GM13977 (cell line): ENCODE measurements at regions not wholly inside any gene's neighbourhood (a gene's known extent, or its start where the extent isn't known, plus 50 kb on each side); places are given as distances from the start of the nearest gene placed in this dataset.

Source experiments
- DNase-seq: peaks from one replicate; pipeline ENCODE4 v3.0.0; 2012; ENCODE audit warnings: low spot score
- in situ Hi-C: fragments of 300-500 bp; cut with MboI; formaldehyde crosslinking; loops from one replicate; pipeline ENCODE4 v1.12.0; 2022; ENCODE audit warnings: low sequenced_read_pairs, low pct_unique_long_range_greater_than_20kb, mixed read lengths, inconsistent platforms; ENCODE audit not compliant: unreplicated experiment
- TF ChIP-seq, protein P1 (sequence below): IDR thresholded peaks from 2 replicates; pipeline ENCODE4 v1.5.1; 2012; ENCODE audit warnings: mild to moderate bottlenecking, control low read depth; ENCODE audit not compliant: insufficient read depth; ENCODE audit errors: extremely low read depth, missing control alignments

DNA sequence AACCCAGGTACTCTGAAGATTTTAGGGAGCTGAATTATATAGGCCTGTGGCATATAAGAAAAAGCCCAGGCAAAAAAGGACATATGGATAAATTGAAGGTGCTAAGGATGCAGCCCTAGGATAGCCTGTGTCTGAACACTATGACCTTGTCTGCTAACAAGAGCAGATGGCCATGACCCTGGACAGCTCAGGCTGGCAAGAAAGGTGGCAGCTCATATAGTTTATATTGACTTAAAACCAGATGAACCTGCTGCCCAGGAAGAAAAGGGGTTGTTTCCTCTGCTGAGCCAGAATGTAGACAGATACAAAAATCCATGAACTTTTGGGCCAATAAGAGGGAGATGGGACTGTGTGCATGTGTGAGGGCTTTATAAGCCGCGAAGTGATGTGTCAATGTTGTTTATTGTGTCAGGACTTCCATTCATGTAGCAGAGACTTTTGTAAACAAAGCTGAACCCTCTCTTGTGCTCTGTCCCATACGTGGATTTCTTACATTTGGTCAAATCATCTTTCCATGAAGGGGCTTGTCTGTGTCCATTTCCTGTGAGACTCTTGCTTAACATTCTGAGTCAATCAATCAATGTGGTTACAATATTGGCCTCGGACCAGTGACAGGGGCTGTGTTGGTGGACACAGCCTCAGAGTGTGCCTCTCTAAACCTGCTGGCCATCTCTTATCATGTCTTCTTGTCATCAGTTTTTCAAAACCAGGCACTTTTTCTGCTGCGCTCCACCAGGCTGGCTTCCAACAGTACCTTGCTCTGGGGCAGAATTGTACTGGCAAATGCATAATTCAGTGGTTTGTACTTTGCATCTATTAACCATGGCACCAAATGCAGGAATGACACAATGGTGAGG lies 321.2 kb downstream of the WDR72 start:
- in situ Hi-C loops = no loop called here
- TF ChIP-seq, protein P1, sequence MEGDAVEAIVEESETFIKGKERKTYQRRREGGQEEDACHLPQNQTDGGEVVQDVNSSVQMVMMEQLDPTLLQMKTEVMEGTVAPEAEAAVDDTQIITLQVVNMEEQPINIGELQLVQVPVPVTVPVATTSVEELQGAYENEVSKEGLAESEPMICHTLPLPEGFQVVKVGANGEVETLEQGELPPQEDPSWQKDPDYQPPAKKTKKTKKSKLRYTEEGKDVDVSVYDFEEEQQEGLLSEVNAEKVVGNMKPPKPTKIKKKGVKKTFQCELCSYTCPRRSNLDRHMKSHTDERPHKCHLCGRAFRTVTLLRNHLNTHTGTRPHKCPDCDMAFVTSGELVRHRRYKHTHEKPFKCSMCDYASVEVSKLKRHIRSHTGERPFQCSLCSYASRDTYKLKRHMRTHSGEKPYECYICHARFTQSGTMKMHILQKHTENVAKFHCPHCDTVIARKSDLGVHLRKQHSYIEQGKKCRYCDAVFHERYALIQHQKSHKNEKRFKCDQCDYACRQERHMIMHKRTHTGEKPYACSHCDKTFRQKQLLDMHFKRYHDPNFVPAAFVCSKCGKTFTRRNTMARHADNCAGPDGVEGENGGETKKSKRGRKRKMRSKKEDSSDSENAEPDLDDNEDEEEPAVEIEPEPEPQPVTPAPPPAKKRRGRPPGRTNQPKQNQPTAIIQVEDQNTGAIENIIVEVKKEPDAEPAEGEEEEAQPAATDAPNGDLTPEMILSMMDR = no peak

DNA sequence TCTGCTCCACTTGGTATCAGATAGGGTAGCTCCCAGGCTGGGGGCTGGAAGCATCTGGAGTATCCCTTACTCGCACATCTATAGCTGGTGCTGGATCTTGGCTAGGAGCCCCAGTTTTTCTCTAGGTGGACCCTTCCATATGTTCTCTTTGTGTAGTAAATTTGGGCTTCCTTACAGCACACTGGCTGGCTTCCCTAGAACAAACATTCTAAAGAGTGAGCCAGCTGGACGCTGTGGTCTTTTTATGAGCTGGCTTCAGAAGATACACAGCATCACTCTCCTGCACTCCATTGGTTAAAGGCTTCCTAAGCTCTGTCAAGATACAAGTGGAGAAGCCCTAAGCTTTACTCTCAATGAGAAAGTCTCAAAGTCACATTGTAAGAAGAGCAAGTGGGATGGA lies 322.1 kb downstream of the WDR72 start:
- in situ Hi-C loops = no loop called here
- DNase-seq = no peak
- TF ChIP-seq, protein P1 = no peak

More for the DNA sequence above, 321.2 kb downstream of the WDR72 start:
- no peak for DNase-seq

DNA sequence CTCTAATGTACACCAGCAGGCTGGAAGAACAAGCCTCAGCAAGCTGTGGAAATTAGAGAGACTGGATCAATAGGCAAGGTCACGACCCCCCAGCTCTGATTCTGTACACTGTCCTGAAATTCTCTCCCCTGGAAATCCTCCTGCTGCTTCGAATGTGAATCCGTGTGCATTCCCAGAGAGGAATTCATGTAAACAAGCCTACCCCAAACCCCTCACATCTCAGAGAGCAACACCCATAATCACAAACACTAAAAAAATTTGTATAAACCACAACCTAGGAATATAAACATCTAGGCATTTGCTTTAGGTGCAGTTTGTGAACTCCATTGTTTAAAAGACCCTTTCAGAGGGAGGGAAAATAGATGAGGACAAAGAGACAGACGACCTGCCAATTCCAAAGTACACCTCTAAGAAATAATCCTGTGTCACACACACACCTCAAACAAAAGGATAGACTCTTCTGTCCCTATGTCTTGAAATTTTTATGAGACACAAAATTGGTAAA lies 325.2 kb downstream of the WDR72 start:
- TF ChIP-seq, protein P1 = no peak
- in situ Hi-C loops = no loop called here
- no peak for DNase-seq

DNA sequence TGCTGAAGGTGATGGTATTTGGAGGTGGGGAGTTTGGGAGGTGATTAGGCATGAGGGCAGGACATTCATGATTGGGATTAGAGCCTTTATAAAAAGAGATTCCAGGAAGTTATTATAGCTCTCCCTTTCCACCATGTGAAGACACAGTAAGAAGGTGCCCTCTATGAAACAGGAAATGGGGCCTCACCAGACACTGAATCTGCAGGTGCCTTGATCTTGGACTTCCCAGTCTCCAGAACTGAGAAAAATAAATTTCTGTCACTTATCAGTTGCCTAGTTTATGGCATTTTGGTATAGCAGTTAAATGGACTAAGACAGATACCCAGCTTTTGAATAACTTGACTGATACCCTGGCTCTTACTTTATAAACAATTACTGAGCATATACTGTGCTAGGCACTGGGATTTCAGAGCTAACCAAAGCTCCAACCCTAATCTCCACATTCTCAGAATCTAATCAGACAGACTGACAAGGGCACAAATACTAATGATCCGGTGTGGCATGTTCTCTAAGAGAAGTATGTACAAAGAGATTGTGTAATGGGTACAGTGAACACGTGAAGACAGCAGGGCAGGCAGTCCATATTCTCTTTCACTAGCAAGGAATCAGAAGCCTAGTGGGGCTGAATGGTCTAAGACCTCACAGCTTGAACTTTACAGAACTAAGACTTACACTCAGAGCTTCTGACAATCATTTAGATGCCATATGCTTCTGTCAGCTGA lies 343.1 kb downstream of the WDR72 start:
- TF ChIP-seq, protein P1 = no peak
- no peak for DNase-seq
- in situ Hi-C loops = no loop called here

DNA sequence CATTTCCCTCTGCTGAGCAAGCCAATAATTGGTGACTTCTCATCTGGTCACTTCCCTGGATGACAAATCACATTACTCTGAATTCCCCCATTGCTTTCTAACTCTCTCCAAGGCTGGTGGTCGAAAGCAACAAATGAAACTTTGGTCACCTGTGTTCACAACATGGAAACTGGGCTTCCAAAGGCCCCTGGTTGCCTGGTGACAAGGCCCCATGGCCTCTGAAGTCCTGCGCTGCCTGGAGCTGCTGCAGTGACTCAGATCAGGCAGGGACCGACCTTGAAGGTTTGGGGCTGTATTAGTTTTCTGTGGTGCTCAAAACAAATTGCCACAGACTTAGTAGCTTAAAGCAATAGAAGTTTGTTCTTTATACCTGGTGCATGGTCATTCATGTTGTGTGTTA lies 345.3 kb downstream of the WDR72 start:
- no peak for DNase-seq
- in situ Hi-C loops = no loop called here

DNA sequence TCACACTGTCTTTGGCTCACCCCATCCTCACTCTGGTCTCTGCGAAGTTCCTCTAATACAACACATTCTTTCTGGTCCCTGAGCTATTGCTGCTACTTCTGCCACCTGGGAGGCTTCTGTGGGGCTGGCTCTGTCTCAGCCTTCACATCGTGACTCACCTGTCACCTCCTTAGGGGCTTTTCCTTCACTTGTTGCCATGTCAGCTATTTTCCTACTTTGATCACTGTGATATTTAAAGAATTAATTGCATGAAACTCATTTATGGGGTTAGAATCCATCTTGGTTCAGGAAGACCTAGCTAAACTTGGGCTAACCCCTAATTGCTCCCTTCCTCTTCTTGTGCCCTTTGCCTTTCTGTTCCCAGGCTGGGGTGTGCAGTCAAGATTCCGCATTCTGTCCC lies 346.9 kb downstream of the WDR72 start:
- in situ Hi-C loops = no loop called here
- DNase-seq = no peak
- TF ChIP-seq, protein P1 = no peak

More for the DNA sequence above, 345.3 kb downstream of the WDR72 start:
- TF ChIP-seq, protein P1 = no peak
